B cell (primary cell): ENCODE measurements at regions not wholly inside any gene's neighbourhood (a gene's known extent, or its start where the extent isn't known, plus 50 kb on each side); places are given as distances from the start of the nearest gene placed in this dataset.

ENCODE experiments used
- ATAC-seq: fragments of 200-7000 bp; cut with Tn5 transposase; one replicate; pipeline ENCODE4 v1.10.0; 2021; ENCODE audit warnings: low read depth, mild to moderate bottlenecking, moderate number of reproducible peaks, moderate library complexity
- CTCF ChIA-PET: fragments of 350-600 bp; sonication (Branson Sonifier 250); formaldehyde crosslinking; loops from one replicate; lab custom pipeline; 2021; ENCODE audit warnings: antibody characterized with exemption, inconsistent platforms; lab: Charles Lee
- POLR2A ChIA-PET: fragments of 350-600 bp; sonication (Branson Sonifier 250); formaldehyde crosslinking; loops from one replicate; lab custom pipeline; 2021; ENCODE audit warnings: antibody characterized with exemption; lab: Charles Lee
- DNase-seq: peaks from one replicate; pipeline ENCODE4 v3.0.0; 2013
- H2AFZ ChIP-seq: 2 replicates; pipeline ENCODE4 v1.6.1; 2012; ENCODE audit warnings: mild to moderate bottlenecking, low read depth, low read length; ENCODE audit not compliant: insufficient read depth, poor library complexity, severe bottlenecking
- H3K27ac ChIP-seq, 2 donors: 1 replicate in 1 of 2; 2 replicates in 1 of 2; pipeline ENCODE4 v1.5.1; 2012 to 2013; ENCODE audit warnings: low read length in 2 of 2, mild to moderate bottlenecking in 2 of 2, moderate library complexity in 1 of 2
- H3K27me3 ChIP-seq, 4 experiments: fragments of 200-600 bp in 1 of 4; sonication (generic) in 1 of 4; replicated peaks in 1 of 4; 1 replicate in 2 of 4; 2 replicates in 2 of 4; pipeline versions ENCODE4 v1.6.1 to v1.7.0; 2013 to 2016; ENCODE audit warnings: low read length in 3 of 4, mild to moderate bottlenecking in 2 of 4, mixed read lengths in 1 of 4, moderate library complexity in 1 of 4; ENCODE audit not compliant: insufficient read depth in 4 of 4, control insufficient read depth in 3 of 4; ENCODE audit errors: control extremely low read depth in 1 of 4
- H3K36me3 ChIP-seq, 2 experiments: replicated peaks in 1 of 2; 1 replicate in 1 of 2; 2 replicates in 1 of 2; pipeline versions ENCODE4 v1.6.1 to v1.7.1; 2013; ENCODE audit warnings: low read length in 1 of 2; ENCODE audit not compliant: insufficient read depth in 2 of 2, control insufficient read depth in 1 of 2; ENCODE audit errors: control extremely low read depth in 1 of 2, extremely low read depth in 1 of 2
- H3K4me1 ChIP-seq, 2 donors: fragments of 200-600 bp in 1 of 2; sonication (generic) in 1 of 2; 1 replicate in 1 of 2; 2 replicates in 1 of 2; pipeline versions ENCODE4 v1.5.1 to v1.6.1; 2013 to 2017; ENCODE audit warnings: low read length in 2 of 2; ENCODE audit not compliant: control insufficient read depth in 2 of 2, insufficient read depth in 2 of 2
- H3K4me2 ChIP-seq: replicated peaks from 2 replicates; pipeline ENCODE3; 2012; ENCODE audit warnings: mild to moderate bottlenecking, low read depth, low read length; ENCODE audit not compliant: poor library complexity, severe bottlenecking
- H3K4me3 ChIP-seq, 5 experiments: fragments of 200-600 bp in 1 of 5; sonication (generic) in 1 of 5; 1 replicate in 3 of 5; 2 replicates in 2 of 5; pipeline versions ENCODE4 v1.5.1 to v1.7.0; 2011 to 2016; ENCODE audit warnings: low read length in 4 of 5, mild to moderate bottlenecking in 4 of 5, low read depth in 2 of 5, control low read depth in 1 of 5, moderate library complexity in 1 of 5; ENCODE audit not compliant: insufficient read depth in 1 of 5; ENCODE audit errors: control extremely low read depth in 1 of 5, extremely low read depth in 1 of 5
- H3K79me2 ChIP-seq: fragments of 200-600 bp; sonication (generic); one replicate; pipeline ENCODE4 v1.6.0; 2016; ENCODE audit warnings: low read length; ENCODE audit not compliant: control insufficient read depth, insufficient read depth
- H3K9ac ChIP-seq: fragments of 200-600 bp; sonication (generic); 2 replicates; pipeline ENCODE4 v1.6.1; 2017; ENCODE audit warnings: mild to moderate bottlenecking, low read length, moderate library complexity
- H3K9me3 ChIP-seq, 3 donors: one replicate each; pipeline versions ENCODE4 v1.6.1 to v1.7.1; 2013; ENCODE audit warnings: low read length in 2 of 3; ENCODE audit not compliant: control insufficient read depth in 2 of 3, insufficient read depth in 1 of 3; ENCODE audit errors: control extremely low read depth in 1 of 3
- H4K20me1 ChIP-seq: 2 replicates; pipeline ENCODE4 v1.6.0; 2012; ENCODE audit warnings: mild to moderate bottlenecking, low read length; ENCODE audit not compliant: insufficient read depth, control insufficient read depth, poor library complexity, severe bottlenecking
- H3K27ac Mint-ChIP-seq: one replicate; pipeline ENCODE4 v1.8.0; 2021; ENCODE audit warnings: mixed read lengths
- H3K27me3 Mint-ChIP-seq: one replicate; pipeline ENCODE4 v1.8.0; 2021; ENCODE audit warnings: mixed read lengths
- H3K4me1 Mint-ChIP-seq: one replicate; pipeline ENCODE4 v1.8.0; 2021; ENCODE audit warnings: mixed read lengths
- H3K4me3 Mint-ChIP-seq: one replicate; pipeline ENCODE4 v1.8.0; 2021; ENCODE audit warnings: mixed read lengths
- H3K9me3 Mint-ChIP-seq: one replicate; pipeline ENCODE4 v1.8.0; 2022; ENCODE audit warnings: mixed read lengths; ENCODE audit not compliant: insufficient read depth
- EZH2 ChIP-seq: IDR thresholded peaks from 2 replicates; pipeline ENCODE4 v1.6.1; 2012; ENCODE audit warnings: borderline replicate concordance, low read depth, mild to moderate bottlenecking, moderate library complexity, low read length; ENCODE audit not compliant: insufficient read depth, poor library complexity, severe bottlenecking
- whole genome bisulfite sequencing: methylation state at CpG from one replicate; pipeline ENCODE4 v1.1.5; 2013; ENCODE audit warnings: missing lambda C conversion rate; ENCODE audit not compliant: insufficient coverage; 5-methylcytosine and 5-hydroxymethylcytosine counted together
- intact Hi-C: fragments of 100-400 bp; cut with micrococcal nuclease; formaldehyde crosslinking; loops from one replicate; pipeline ENCODE4 v1.10.0; 2022
- TF ChIP-seq, protein P1 (sequence below): fragments of 200-600 bp; IDR thresholded peaks from one replicate; pipeline ENCODE4 v1.8.0; 2022; ENCODE audit warnings: antibody characterized with exemption, mild to moderate bottlenecking

DNA sequence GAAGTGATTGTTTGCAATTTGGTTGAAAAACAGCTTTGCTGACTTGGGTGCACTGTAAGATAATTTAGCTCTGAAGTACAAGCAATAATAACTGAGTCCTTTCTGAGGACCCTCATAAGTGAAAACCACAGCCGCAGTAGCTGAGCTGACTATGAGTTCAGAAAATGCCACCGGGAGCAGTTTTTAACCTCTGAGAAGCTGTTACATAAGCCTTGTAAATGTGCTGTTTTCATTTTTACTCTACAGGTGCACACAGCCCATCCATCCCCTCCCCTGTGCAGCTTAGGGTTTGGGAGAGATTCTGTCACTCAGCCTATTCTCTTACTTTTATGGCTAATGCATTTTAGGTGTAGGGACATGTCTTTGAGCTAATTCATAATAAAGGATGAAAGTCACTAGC lies 255.5 kb upstream of the C11orf87 start:
- no peak overlapping the region for H3K27ac Mint-ChIP-seq
- H3K79me2 ChIP-seq, result no peaks in the 10 kb centered on the region
- CTCF ChIA-PET, result no interaction called here
- 83% methylated on average over 2 of the region's 2 CpGs for WGBS
- no peaks in the 10 kb centered on the region for H3K4me1 ChIP-seq
- H3K4me2 ChIP-seq, result no peak overlapping the region
- H3K4me1 Mint-ChIP-seq, result no peaks in the 10 kb centered on the region
- POLR2A ChIA-PET, result no interaction called here
- no peaks in the 10 kb centered on the region for H3K9me3 ChIP-seq
- no peak overlapping the region for H2AFZ ChIP-seq
- no peak overlapping the region for H3K9ac ChIP-seq
- no peaks in the 10 kb centered on the region for H3K27me3 Mint-ChIP-seq
- no peak overlapping the region for H3K27ac ChIP-seq
- no peaks in the 10 kb centered on the region for H3K27me3 ChIP-seq
- DNase-seq, result no peak
- TF ChIP-seq, protein P1, sequence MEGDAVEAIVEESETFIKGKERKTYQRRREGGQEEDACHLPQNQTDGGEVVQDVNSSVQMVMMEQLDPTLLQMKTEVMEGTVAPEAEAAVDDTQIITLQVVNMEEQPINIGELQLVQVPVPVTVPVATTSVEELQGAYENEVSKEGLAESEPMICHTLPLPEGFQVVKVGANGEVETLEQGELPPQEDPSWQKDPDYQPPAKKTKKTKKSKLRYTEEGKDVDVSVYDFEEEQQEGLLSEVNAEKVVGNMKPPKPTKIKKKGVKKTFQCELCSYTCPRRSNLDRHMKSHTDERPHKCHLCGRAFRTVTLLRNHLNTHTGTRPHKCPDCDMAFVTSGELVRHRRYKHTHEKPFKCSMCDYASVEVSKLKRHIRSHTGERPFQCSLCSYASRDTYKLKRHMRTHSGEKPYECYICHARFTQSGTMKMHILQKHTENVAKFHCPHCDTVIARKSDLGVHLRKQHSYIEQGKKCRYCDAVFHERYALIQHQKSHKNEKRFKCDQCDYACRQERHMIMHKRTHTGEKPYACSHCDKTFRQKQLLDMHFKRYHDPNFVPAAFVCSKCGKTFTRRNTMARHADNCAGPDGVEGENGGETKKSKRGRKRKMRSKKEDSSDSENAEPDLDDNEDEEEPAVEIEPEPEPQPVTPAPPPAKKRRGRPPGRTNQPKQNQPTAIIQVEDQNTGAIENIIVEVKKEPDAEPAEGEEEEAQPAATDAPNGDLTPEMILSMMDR, result no peak
- no peak for TF ChIP-seq EZH2
- H3K4me3 Mint-ChIP-seq, result no peak overlapping the region
- H3K4me3 ChIP-seq, result no peak overlapping the region
- intact Hi-C loops, result no loop called here
- no peaks in the 10 kb centered on the region for H4K20me1 ChIP-seq
- no peaks in the 10 kb centered on the region for H3K9me3 Mint-ChIP-seq
- ATAC-seq, result no peak
- H3K36me3 ChIP-seq, result no peaks in the 10 kb centered on the region

DNA sequence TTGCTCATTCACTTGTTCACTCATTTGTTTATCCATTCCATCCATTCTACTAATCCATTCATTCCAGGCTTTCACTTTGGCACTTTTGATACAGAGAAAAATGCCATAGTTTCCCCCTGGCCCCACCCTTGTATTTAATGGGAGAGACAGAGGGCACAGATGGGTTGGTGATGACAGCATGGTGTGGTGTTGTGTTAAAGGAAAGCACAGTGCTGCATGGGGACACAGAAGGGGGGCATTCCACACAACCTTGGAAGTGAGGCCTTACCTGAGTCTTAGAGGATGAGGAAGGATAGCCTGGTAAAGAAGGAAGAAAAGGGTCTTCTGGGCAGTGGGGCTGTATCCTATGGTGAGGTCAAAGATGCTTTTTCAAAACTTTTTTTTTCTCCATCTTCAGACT lies 248.5 kb upstream of the C11orf87 start:
- Mint-ChIP-seq H3K4me1 (no peaks in the 10 kb centered on the region), H3K9me3 (no peaks in the 10 kb centered on the region), H3K4me3 (no peak overlapping the region), H3K27me3 (no peaks in the 10 kb centered on the region), H3K27ac (no peak overlapping the region)
- Histone ChIP-seq H3K27ac (no peak overlapping the region), H4K20me1 (no peaks in the 10 kb centered on the region), H3K27me3 (no peaks in the 10 kb centered on the region), H3K79me2 (no peaks in the 10 kb centered on the region), H3K4me3 (no peak overlapping the region), H3K36me3 (no peaks in the 10 kb centered on the region), H2AFZ (no peak overlapping the region), H3K9ac (no peak overlapping the region), H3K4me2 (no peak overlapping the region), H3K4me1 (no peaks in the 10 kb centered on the region), H3K9me3 (no peaks in the 10 kb centered on the region)
- CTCF ChIA-PET, result no interaction called here
- no peak for ATAC-seq
- TF ChIP-seq, protein P1, result no peak
- no peak for TF ChIP-seq EZH2
- POLR2A ChIA-PET, result no interaction called here
- intact Hi-C loops, result no loop called here
- no peak for DNase-seq
